SIG-M5 treated with dmso at 0.1 percent for 504 hours (cell line): ENCODE measurements at regions not wholly inside any gene's neighbourhood (a gene's known extent, or its start where the extent isn't known, plus 50 kb on each side); places are given as distances from the start of the nearest gene placed in this dataset.

ENCODE experiments used
- DNase-seq: peaks from one replicate; lab custom pipeline; 2025; ENCODE audit not compliant: unreplicated experiment; lab: John Stamatoyannopoulos, UW

DNA sequence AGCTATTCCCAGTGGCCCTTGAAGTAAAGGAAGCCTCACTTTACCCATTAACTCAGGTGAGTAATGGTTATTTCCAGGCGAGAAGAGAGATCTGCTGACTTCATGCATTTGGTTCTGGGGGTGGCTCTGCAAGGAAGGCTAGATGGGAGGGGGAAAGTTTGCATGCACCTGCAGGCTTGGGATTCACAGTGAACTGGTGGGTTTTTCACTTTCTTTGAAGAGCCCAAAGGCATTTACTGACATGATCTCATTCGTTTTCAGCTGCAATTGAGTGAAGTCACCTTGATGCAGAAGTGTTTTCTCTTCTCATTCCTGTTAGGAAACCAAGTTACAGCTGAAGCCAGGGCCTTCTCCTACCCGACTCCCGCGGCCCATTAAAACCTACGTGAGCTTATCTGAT is 131.0 kb upstream of the N4BP1 start:
- DNase-seq, result no peak

DNA sequence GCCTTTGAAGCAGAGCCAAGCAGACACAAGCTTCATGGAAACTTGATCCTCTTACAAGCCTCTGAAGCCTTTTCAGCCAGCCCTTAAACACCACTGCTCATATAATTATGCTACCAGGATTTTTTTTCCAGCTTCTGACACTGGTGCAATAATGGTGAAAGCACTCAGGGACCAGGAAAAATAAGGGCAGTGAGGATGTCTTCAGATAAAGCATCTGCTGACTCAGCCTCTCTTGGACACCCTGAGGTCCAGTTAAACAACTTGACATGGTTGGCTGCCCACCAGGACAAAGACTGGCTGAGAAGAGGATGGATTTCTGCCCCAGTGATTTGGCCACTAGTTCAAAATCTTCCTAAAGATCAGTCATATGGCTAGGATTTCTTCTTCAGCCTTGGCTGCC is 124.2 kb upstream of the N4BP1 start:
- no peak for DNase-seq

DNA sequence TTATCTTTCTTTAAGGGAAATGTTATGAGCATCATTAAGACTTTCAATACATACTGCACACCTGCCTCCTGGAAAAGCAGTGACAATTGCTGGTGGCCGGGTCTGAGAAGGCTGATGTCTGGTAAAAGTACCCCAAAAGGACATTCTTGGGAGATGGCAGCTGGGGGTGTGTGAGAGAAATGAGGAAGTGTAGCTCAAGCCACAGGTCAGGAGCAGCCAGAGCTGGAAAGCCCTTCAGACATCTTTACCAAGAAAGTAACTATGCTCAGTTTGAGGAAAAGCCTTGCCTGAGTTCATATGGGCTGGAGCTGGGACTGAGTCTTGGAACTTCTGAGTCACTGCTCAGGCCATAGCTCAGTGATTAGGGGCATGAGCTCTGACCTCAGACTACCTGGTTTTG is 94.7 kb upstream of the N4BP1 start:
- no peak for DNase-seq

DNA sequence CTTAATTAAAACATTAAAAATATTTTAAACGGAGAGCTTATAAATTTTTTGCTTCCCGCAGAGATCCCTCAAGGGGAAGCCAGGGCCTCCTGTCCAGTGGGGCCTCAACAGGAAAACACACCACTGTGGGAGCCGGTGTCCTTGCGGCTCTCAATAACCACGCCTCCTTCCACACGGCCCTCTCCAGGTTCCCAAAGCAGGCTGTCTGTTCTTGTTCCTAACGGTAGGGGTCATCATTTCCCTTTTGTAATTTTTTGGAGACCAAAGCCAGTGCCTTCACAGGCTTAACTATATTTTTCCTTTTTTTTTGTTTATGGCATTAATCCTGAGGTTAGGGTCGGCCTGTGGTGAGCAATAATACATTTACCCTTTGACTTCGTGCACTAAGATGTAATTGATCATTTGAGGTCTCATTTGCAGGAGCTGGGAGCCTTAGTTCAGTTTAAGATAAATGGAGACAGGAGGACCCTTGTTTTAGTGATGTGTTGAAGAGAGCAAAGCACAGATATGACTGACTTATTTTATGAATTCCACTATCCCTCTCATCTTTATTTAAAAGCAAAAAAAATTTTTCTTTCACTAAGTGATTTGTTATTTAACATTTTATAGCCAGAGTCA is 77.5 kb upstream of the N4BP1 start:
- DNase-seq, result peak; percentile 77

DNA sequence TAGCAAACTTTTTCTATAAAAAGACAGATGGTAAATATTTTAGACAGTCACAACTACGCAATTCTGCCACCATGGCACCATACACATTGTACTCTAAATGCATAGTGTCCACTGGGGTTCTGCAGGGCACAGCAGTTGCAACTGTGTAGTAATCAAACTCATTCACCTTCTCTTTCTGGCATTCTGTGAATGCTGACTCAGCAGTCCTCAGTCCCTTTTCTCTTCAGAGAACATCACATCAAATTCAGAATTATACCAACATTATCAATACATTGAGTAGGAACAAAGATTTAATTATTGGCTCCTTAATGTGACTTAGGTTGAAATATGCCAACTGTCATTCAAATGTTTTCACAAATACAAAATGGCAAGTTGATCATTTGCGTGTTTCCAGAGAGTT is 74.2 kb upstream of the N4BP1 start:
- no peak for DNase-seq

DNA sequence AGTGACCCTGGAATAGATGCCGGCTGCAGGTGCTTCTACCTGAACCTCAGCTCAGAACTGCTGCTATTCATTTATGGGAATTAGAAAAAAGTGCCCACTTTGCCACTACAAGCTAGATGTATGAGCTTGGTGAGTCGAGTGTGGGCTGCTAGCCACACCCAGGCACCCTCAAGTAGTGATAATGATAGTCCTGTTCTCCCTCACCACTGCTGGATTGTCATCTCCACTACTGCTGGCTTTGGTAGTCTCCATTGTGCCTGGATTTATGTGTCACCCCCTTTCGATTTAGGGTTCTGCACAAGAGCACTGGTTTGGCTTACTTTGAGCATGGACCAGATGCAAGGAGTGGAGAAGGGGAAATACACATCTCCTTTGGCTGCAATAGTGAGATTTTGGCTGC is 73.0 kb upstream of the N4BP1 start:
- no peak for DNase-seq

DNA sequence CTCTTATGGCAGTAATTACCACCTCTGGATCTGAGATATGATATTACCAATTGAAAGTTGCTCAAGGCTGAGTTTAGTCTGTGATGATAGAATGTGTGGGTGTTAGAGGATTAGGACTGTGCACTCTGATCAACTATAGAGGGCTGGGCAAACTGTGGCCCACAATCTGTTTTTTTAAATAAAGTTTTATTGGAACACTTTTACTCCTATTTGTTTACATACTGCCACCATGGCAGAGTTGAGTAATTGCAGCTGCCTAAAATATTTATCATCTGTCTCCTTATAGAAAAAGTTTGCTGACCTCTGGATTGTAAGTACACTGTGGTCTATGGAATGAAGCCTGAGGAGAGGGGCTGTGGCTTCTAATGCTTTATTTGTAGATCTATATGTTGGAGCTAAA is 71.5 kb upstream of the N4BP1 start:
- no peak for DNase-seq

DNA sequence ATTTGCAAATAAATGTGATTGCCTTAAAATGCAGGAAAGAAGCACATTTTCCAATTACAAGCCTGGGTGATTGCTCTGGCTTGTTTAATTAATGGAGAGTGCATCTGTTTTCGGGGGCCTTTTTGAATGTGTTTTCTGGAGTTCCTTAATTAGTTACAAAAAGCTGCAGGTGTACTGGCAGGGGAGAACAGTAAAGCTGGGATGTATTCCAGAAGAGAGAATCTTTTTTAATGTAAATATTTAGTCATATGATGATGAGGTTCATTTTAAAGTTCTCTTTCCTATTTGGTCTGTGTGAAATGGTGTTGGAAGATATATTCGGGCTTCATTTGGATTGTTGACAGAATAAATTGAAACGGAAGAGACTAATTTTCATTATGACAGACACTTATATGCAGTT is 70.9 kb upstream of the N4BP1 start:
- no peak for DNase-seq

DNA sequence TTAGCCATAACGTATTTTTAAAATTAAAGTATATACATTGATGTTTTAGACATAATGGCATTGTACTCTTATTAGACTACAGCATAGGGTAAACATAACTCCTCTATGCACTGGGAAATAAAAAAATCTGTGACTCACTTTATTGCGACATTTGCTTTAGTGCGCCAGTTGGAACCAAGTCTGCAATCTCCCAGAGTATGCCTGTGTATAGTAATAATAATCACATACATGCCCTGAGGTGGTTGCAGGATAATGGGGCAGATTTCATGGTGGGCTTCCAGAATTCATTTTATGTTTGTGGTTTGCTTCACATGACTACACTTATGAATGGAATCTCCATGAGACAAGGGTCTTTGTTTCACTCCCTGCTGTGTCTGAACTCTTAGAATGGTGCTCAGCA is 66.9 kb upstream of the N4BP1 start:
- no peak for DNase-seq

DNA sequence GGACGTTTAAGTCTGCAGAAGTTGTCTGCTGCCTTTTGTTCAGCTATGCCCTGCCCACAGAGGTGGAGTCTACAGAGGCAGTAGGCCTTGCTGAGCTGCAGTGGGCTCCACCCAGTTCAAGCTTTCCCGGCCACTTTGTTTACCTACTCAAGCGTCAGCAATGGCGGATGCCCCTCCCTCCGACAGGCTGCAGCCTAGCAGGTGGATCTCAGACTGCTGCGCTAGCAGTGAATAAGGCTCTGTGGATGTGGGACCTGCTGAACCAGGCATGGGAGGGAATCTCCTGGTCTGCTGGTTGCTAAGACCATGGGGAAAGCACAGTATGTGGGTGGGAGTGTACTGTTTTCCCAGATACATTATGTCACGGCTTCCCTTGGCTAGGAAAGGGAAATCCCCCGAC is 58.2 kb upstream of the N4BP1 start:
- DNase-seq, result peak; percentile 0

DNA sequence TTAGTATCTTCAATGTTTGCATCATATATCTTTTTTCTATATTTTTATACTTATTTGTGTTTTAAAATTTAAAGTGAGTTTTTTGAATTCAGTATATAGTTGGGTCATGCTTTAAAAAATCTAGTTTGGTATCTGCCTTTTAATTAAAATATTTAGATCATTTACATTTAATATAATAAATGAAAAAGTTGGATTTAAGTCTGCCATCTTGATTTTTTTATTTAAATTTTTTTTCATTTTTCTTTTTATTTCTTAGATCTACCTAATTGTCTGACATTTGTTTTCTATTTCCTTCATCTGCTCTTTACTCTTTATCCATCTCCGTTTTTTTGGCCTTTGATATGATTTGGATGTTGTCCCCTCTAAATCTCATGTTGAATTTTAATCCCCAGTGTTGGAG is 50.0 kb upstream of the N4BP1 start:
- no peak for DNase-seq
